Fibroblast of lung (primary cell): ENCODE measurements at regions not wholly inside any gene's neighbourhood (a gene's known extent, or its start where the extent isn't known, plus 50 kb on each side); places are given as distances from the start of the nearest gene placed in this dataset.

Source experiments
- DNase-seq, 2 donors: peaks; one replicate each; pipeline versions ENCODE4 v3.0.0 to v3.0.0-alpha.2; 2010; ENCODE audit warnings: low read depth in 2 of 2
- H2AFZ ChIP-seq: 2 replicates; pipeline ENCODE4 v1.5.1; 2012; ENCODE audit warnings: low read length, control low read depth, inconsistent platforms
- H3K27ac ChIP-seq: 2 replicates; pipeline ENCODE4 v1.5.1; 2011; ENCODE audit warnings: low read length, control low read depth; ENCODE audit not compliant: insufficient read depth
- H3K27me3 ChIP-seq: 2 replicates; pipeline ENCODE4 v1.5.1; 2011; ENCODE audit warnings: mild to moderate bottlenecking, low read length; ENCODE audit not compliant: control insufficient read depth, insufficient read depth
- H3K36me3 ChIP-seq: 2 replicates; pipeline ENCODE4 v1.5.1; 2011; ENCODE audit warnings: low read length; ENCODE audit not compliant: control insufficient read depth, insufficient read depth
- H3K4me1 ChIP-seq: 2 replicates; pipeline ENCODE4 v1.5.1; 2011; ENCODE audit warnings: low read length; ENCODE audit not compliant: control insufficient read depth, insufficient read depth; ENCODE audit errors: extremely low read depth
- H3K4me2 ChIP-seq: 2 replicates; pipeline ENCODE4 v1.5.1; 2011; ENCODE audit warnings: low read length, control low read depth; ENCODE audit not compliant: insufficient read depth; ENCODE audit errors: extremely low read depth
- H3K4me3 ChIP-seq, 4 experiments: fragments of 200-600 bp in 1 of 4; sonication (generic) in 1 of 4; replicated peaks in 1 of 4; 2 replicates each; pipeline ENCODE4 v1.5.1; 2011 to 2016; ENCODE audit warnings: low read length in 4 of 4, low read depth in 3 of 4, mild to moderate bottlenecking in 3 of 4, control low read depth in 2 of 4, inconsistent platforms in 1 of 4, mixed read lengths in 1 of 4; ENCODE audit not compliant: insufficient read depth in 1 of 4; ENCODE audit errors: control extremely low read depth in 1 of 4
- H3K79me2 ChIP-seq: 2 replicates; pipeline ENCODE4 v1.5.1; 2012; ENCODE audit warnings: mild to moderate bottlenecking, low read length, inconsistent platforms; ENCODE audit not compliant: control insufficient read depth, insufficient read depth
- H3K9ac ChIP-seq: 2 replicates; pipeline ENCODE4 v1.5.1; 2011; ENCODE audit warnings: mild to moderate bottlenecking, low read length, control low read depth; ENCODE audit not compliant: insufficient read depth
- H3K9me3 ChIP-seq: 2 replicates; pipeline ENCODE4 v1.5.1; 2012; ENCODE audit warnings: low read depth, low read length; ENCODE audit not compliant: control insufficient read depth, insufficient read depth
- H4K20me1 ChIP-seq: 2 replicates; pipeline ENCODE4 v1.5.1; 2011; ENCODE audit warnings: low read length; ENCODE audit not compliant: control insufficient read depth, insufficient read depth; ENCODE audit errors: extremely low read depth
- CTCF ChIP-seq, 2 donors: IDR thresholded peaks in 1 of 2; conservative IDR thresholded peaks in 1 of 2; 1 replicate in 1 of 2; 2 replicates in 1 of 2; pipeline ENCODE4 v1.5.1; 2011 to 2012; ENCODE audit warnings: low read length in 2 of 2, control low read depth in 1 of 2, inconsistent platforms in 1 of 2, low read depth in 1 of 2, mild to moderate bottlenecking in 1 of 2
- EZH2 ChIP-seq: IDR thresholded peaks from 2 replicates; pipeline ENCODE4 v1.5.1; 2012; ENCODE audit warnings: low read length, control low read depth, mild to moderate bottlenecking; ENCODE audit errors: missing control alignments

GRCh38 chr1:78360584-78360983 lies 130.2 kb upstream of the PTGFR start:
- Histone ChIP-seq H3K9ac (no peak overlapping the region), H3K9me3 (no peaks in the 10 kb centered on the region), H3K36me3 (no peaks in the 10 kb centered on the region), H3K27ac (no peak overlapping the region), H3K4me1 (no peaks in the 10 kb centered on the region), H3K27me3 (no peaks in the 10 kb centered on the region), H3K79me2 (no peaks in the 10 kb centered on the region), H3K4me2 (no peak overlapping the region), H4K20me1 (no peaks in the 10 kb centered on the region), H3K4me3 (no peak overlapping the region), H2AFZ (no peak overlapping the region)
- DNase-seq, result no peak
- TF ChIP-seq CTCF (conservative IDR thresholded peaks at IDR 0.05 in 1 of 2, IDR thresholded peaks at IDR 0.05 in 1 of 2; ENCODE audit: low read depth in 1 of 2, low read length in 2 of 2) (no peak), EZH2 (no peak)

GRCh38 chr1:78367700-78368099 lies 123.1 kb upstream of the PTGFR start:
- Histone ChIP-seq H3K79me2 (no peaks in the 10 kb centered on the region), H3K4me1 (no peaks in the 10 kb centered on the region), H3K27me3 (no peaks in the 10 kb centered on the region), H3K36me3 (no peaks in the 10 kb centered on the region), H3K4me3 (no peak overlapping the region), H3K9me3 (no peaks in the 10 kb centered on the region), H2AFZ (no peak overlapping the region), H4K20me1 (no peaks in the 10 kb centered on the region), H3K9ac (no peak overlapping the region), H3K4me2 (no peak overlapping the region), H3K27ac (no peak overlapping the region)
- DNase-seq, result no peak
- no peak for TF ChIP-seq EZH2
- no peak for TF ChIP-seq CTCF (conservative IDR thresholded peaks at IDR 0.05 in 1 of 2, IDR thresholded peaks at IDR 0.05 in 1 of 2; ENCODE audit: low read depth in 1 of 2, low read length in 2 of 2)

- DNase-seq, result peak in 1 of 2 donors; percentile 36
- Histone ChIP-seq H3K9me3 (no peaks in the 10 kb centered on the region), H3K4me1 (no peaks in the 10 kb centered on the region), H3K9ac (no peak overlapping the region), H3K79me2 (no peaks in the 10 kb centered on the region), H3K36me3 (no peaks in the 10 kb centered on the region), H3K4me2 (no peak overlapping the region), H2AFZ (no peak overlapping the region), H3K27me3 (no peaks in the 10 kb centered on the region), H3K4me3 (no peak overlapping the region), H3K27ac (no peak overlapping the region), H4K20me1 (no peaks in the 10 kb centered on the region)
- TF ChIP-seq CTCF (conservative IDR thresholded peaks at IDR 0.05 in 1 of 2, IDR thresholded peaks at IDR 0.05 in 1 of 2; ENCODE audit: low read depth in 1 of 2, low read length in 2 of 2) (no peak), EZH2 (no peak)
Measured at GRCh38 chr1:78369546-78369945, 121.2 kb upstream of the PTGFR start.
